Gastrocnemius medialis (tissue), 4 donors: ENCODE measurements at regions not wholly inside any gene's neighbourhood (a gene's known extent, or its start where the extent isn't known, plus 50 kb on each side); places are given as distances from the start of the nearest gene placed in this dataset.

Experiments used
- ATAC-seq, 2 donors: fragments of 150-250 bp; one replicate each; pipeline ENCODE4 v1.9.1; 2016
- DNase-seq, 2 donors: peaks; one replicate each; pipeline ENCODE4 v3.0.0-alpha.2; 2019
- H3K27ac ChIP-seq, 4 donors: fragments of 200-600 bp; sonication (generic); 1 replicate in 1 of 4; 2 replicates in 3 of 4; pipeline ENCODE4 v1.5.1; 2016 to 2018; ENCODE audit warnings: mild to moderate bottlenecking in 2 of 4, moderate library complexity in 1 of 4
- H3K27me3 ChIP-seq, 3 donors: fragments of 200-600 bp; sonication (generic) in 2 of 3; 1 replicate in 1 of 3; 2 replicates in 2 of 3; pipeline versions ENCODE4 v1.5.1 to v1.6.0; 2016 to 2019; ENCODE audit warnings: mild to moderate bottlenecking in 1 of 3, moderate library complexity in 1 of 3
- H3K36me3 ChIP-seq, 2 donors: fragments of 200-600 bp; sonication (generic) in 1 of 2; one replicate each; pipeline ENCODE4 v1.5.1; 2017 to 2018
- H3K4me1 ChIP-seq, 2 donors: fragments of 200-600 bp; sonication (generic) in 1 of 2; one replicate each; pipeline ENCODE4 v1.5.1; 2016 to 2017; ENCODE audit warnings: mild to moderate bottlenecking in 2 of 2
- H3K4me3 ChIP-seq, 4 donors: fragments of 200-600 bp; sonication (generic) in 3 of 4; 1 replicate in 1 of 4; 2 replicates in 3 of 4; pipeline ENCODE4 v1.5.1; 2016 to 2019; ENCODE audit warnings: mild to moderate bottlenecking in 2 of 4
- H3K9me3 ChIP-seq, 3 donors: fragments of 200-600 bp; sonication (generic) in 2 of 3; 1 replicate in 1 of 3; 2 replicates in 2 of 3; pipeline ENCODE4 v1.5.1; 2016 to 2019
- CTCF ChIP-seq, 5 experiments: fragments of 450-650 bp in 3 of 5; fragments of 200-600 bp in 2 of 5; sonication (generic) in 2 of 5; IDR thresholded peaks in 4 of 5; conservative IDR thresholded peaks in 1 of 5; 1 replicate in 4 of 5; 2 replicates in 1 of 5; pipeline ENCODE4 v1.5.1; 2016 to 2019; ENCODE audit warnings: antibody characterized with exemption in 5 of 5, mild to moderate bottlenecking in 3 of 5, moderate library complexity in 3 of 5
- POLR2A ChIP-seq, 2 donors: fragments of 450-650 bp; IDR thresholded peaks; one replicate each; pipeline ENCODE4 v1.6.1; 2017; ENCODE audit warnings: antibody characterized with exemption in 2 of 2, mild to moderate bottlenecking in 2 of 2, moderate library complexity in 2 of 2
- in situ Hi-C, 4 donors: fragments of 200-750 bp; cut with MboI; loops; one replicate each; pipeline versions ENCODE4 v1.15.0 to v1.8.0; 2017; ENCODE audit warnings: low sequenced_read_pairs in 4 of 4
- intact Hi-C: fragments of 100-400 bp; cut with DNase I; formaldehyde crosslinking; loops from one replicate; pipeline ENCODE4 v1.15.1; 2023; ENCODE audit warnings: low total_unique reads

DNA sequence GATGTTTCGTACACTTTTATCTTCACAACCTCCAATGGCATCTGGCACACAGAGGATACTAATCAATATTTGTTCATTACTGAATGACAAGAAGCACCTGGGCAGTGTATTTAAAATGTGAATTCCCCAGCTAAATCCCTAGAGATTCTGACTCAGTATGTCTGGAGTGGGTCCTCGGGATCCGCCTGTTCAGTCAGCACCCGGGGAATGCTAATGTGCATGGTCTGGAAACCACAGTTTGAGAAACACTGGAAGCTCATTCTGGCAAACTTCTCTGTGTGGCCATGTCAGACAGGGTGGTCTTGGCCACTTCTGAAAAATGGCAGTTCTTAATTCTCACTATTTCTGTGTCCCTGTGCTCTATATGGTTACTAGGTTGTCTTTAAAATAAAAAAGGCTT lies 138.8 kb upstream of the VCX start:
- TF ChIP-seq POLR2A (IDR thresholded peaks at IDR 0.05) (no peak), CTCF (IDR thresholded peaks at IDR 0.05 in 4 of 5, conservative IDR thresholded peaks at IDR 0.05 in 1 of 5) (no peak)
- H3K4me3 ChIP-seq, result no peak overlapping the region
- no peaks in the 10 kb centered on the region for H3K9me3 ChIP-seq
- DNase-seq (no peak), ATAC-seq (no peak)
- intact Hi-C loops, result no loop called here
- H3K27ac ChIP-seq, result no peak overlapping the region
- in situ Hi-C loops, result no loop called here
- no peaks in the 10 kb centered on the region for H3K36me3 ChIP-seq
- no peaks in the 10 kb centered on the region for H3K4me1 ChIP-seq
- H3K27me3 ChIP-seq, result no peaks in the 10 kb centered on the region

GRCh38 chrX:7698248-7698647 lies 144.7 kb upstream of the VCX start:
- H3K27ac ChIP-seq, result no peak overlapping the region
- ATAC-seq (no peak), DNase-seq (no peak)
- no peaks in the 10 kb centered on the region for H3K36me3 ChIP-seq
- H3K27me3 ChIP-seq, result no peaks in the 10 kb centered on the region
- H3K4me3 ChIP-seq, result no peak overlapping the region
- TF ChIP-seq CTCF (IDR thresholded peaks at IDR 0.05 in 4 of 5, conservative IDR thresholded peaks at IDR 0.05 in 1 of 5) (no peak), POLR2A (IDR thresholded peaks at IDR 0.05) (no peak)
- no peaks in the 10 kb centered on the region for H3K9me3 ChIP-seq
- no peaks in the 10 kb centered on the region for H3K4me1 ChIP-seq
- intact Hi-C loops, result no loop called here
- in situ Hi-C loops, result no loop called here

DNA sequence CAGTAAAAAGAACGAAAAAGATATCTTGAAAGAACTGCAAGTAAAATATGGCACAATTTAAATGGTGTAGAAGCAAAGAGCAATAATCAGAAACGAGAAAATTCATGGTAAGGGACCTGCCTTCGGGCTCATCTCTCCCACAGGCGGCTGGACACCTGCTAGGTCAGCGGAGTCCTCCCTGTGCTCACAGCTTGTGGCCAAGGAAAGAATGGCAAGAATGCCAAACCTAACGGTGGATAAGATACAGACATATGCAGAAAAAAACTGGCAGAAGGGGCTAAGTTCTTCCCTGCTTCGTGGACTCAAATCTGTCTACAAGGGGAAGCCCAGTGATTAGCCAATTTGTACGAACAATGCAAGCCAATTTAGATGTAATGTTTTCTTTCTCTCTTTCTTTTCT lies 152.1 kb upstream of the VCX start:
- no peak for DNase-seq
- in situ Hi-C loops (no loop called here), intact Hi-C loops (no loop called here)
- Histone ChIP-seq H3K27ac (no peak overlapping the region), H3K9me3 (no peaks in the 10 kb centered on the region), H3K4me1 (no peaks in the 10 kb centered on the region), H3K27me3 (no peaks in the 10 kb centered on the region), H3K36me3 (no peaks in the 10 kb centered on the region), H3K4me3 (no peak overlapping the region)
- TF ChIP-seq CTCF (IDR thresholded peaks at IDR 0.05 in 4 of 5, conservative IDR thresholded peaks at IDR 0.05 in 1 of 5) (no peak), POLR2A (IDR thresholded peaks at IDR 0.05) (no peak)
- no peak for ATAC-seq

GRCh38 chrX:7689791-7690412 lies 153.1 kb upstream of the VCX start:
- H3K9me3 ChIP-seq, result no peaks in the 10 kb centered on the region
- no peak for ATAC-seq
- intact Hi-C loops, result no loop called here

More at GRCh38 chrX:7689791-7690412, 153.1 kb upstream of the VCX start:
- H3K4me3 ChIP-seq, result no peak overlapping the region
- no peak for DNase-seq
- no peaks in the 10 kb centered on the region for H3K27me3 ChIP-seq
- H3K4me1 ChIP-seq, result no peaks in the 10 kb centered on the region
- in situ Hi-C loops, result no loop called here
- no peak overlapping the region for H3K27ac ChIP-seq
- H3K36me3 ChIP-seq, result no peaks in the 10 kb centered on the region
- TF ChIP-seq POLR2A (IDR thresholded peaks at IDR 0.05), result no peak
- no peak for TF ChIP-seq CTCF (IDR thresholded peaks at IDR 0.05 in 4 of 5, conservative IDR thresholded peaks at IDR 0.05 in 1 of 5)
